NCI-H1092 treated with DMSO at 0.1 percent for 48 hours (cell line): ENCODE measurements at regions not wholly inside any gene's neighbourhood (a gene's known extent, or its start where the extent isn't known, plus 50 kb on each side); places are given as distances from the start of the nearest gene placed in this dataset.

ENCODE experiments used
- DNase-seq: peaks from one replicate; lab custom pipeline; 2025; lab: John Stamatoyannopoulos, UW

DNA sequence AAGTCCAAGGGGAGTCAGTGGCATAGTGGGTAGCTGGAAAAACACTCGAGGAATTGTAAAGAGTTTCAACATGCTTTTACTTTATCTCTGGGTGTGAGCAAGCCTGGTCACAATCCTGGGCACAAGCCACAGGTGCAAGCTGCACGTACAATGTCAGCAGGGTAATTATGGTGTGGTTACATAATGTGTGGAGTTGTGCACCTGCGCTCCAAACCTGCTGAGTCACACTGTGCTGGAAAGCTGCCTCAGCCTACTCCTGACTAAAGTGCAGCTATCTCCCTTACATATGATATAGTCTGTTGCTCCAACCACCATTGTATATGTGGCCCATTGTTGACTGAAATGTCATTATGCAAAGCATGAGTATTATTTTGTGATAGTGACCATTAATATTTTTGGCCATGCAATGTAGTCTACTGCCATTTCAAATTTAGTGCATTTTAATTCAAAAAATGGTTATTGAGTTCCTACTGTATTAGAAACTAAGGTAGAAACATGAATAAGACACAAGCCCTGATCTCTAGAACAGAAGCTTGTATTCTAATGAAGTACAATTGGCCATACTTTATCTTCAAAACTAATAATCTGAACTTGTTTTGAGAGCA, 160.9 kb upstream of the SLC30A5 start:
- no peak for DNase-seq

DNA sequence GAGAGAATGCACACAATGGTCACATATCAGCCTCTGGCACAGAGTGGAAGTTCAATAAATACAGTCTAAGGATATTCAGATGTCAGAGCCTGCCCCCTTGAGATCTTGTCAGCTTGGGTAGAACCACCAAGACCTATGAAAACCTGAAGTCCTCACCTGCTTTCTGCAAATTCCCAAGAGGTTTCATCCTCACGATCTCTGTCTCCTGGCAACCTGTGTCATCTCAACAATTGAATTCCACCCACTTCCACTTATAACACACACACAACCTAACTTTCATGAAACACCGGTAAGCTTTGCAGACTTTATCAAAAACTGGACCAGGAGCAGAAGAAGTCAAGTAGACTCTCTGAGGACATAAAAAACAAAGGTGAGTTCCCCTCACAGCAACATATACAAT, 151.6 kb upstream of the SLC30A5 start:
- no peak for DNase-seq

DNA sequence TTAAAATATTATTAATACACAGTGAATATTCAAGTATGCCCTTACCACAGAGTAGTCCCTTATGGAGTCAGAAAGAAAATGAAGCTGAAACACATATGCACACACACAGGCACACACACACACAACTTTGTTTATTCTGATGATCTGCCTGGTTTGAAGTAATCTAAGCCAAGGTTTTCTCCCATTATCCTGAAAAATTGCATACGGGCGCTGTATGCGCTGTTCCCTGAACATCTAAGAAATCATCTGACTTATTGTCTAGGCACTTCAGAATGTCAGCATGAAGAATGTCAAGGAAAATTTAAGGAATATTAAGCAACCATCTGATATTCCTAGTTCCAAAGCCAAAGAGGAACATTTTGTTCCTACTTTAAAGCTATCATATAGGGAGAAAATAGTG, 147.1 kb upstream of the SLC30A5 start:
- DNase-seq: no peak

DNA sequence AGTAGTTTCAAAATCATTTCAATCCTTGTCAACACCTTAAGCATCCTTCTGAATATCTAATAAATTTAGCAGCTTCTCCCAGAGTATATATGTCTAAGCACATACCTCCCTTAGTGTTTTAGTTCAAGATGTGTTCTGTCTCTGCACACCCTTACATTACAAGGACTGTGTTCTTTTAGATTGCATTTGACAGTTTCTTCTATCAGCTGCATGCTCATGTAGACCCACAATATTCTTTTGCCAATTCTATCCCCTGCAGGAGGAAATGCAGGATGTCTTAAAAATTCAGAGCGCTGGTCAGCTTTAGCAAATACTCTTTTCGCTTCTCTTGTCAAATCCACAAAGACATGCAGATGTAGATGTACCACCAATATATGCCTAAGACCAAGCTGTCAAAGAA, 145.8 kb upstream of the SLC30A5 start:
- DNase-seq: no peak

DNA sequence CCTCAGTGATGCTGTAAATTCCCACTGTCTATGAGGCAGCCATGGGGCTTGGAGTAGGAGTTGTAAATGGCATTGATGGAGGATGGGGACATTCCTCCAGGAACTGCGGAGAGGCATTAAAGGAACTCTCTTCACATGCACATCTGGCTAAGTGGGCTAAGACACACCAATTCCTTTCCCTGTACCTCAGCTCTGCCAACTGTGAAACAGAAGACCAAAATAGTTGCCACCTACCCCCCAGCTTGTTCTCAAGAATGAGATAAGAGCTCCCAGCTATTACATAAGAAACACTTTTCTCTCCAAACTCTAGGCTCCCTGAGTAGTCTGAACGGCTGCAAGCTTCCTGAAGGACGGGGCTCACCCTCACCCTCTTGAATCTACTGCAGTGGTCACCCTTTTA, 144.6 kb upstream of the SLC30A5 start:
- no peak for DNase-seq

DNA sequence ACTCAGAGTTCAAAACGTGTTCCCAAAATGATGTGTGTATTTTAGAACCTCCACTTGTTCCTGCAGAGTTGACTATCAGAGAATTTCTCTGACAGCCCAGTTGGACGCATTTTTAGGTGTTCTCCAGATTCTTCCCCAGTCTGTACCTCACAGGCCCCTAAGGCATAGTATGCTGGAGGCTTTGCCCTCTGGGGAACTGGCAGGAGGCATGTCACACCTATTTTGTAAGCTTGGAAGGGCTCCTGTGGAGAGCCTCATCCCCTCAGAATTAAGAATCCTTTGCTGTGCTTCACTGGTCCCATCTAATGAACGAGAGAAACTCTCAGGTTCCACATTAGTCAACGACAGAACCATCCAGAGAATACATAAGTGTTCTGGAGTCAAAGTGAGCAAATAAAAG, 144.1 kb upstream of the SLC30A5 start:
- no peak for DNase-seq

DNA sequence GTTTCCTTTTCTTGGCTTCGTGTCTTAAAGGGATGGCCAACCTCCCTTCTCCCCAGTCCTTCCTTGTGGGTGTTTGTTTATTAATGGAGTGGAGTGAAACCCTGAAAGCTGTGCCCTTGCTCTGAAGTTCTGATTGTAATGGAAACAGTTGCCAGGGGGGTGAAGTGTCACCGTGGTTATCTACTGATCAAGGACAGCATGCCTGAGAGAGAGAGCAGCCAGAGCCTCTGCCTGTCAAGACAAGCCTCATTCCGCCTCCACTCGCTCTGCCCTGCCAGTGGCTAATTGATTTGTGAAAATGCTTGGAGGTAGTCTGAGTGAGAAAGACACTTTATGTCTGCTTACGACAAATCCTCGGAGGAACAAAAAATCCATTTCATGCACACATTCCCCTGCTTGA, 143.7 kb upstream of the SLC30A5 start:
- no peak for DNase-seq

DNA sequence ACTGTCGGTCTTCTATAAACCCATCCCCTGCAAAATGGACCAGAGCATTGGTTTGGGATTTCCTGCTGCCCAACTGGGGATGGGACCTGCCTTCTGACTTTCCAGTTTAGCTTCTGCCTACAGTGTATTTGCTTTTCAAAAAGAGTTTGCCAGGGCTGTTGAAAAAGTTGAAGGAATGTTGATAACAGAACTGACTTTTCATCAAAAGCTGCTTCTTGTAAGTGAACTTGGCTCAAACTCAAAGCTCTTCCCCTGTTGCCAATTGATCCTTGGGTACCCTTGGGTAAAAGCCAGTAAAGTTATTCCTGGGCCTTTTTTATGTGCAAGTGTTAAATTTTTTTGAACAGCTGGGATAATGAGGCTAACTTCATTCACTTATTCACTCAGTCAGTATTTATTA, 142.9 kb upstream of the SLC30A5 start:
- no peak for DNase-seq

DNA sequence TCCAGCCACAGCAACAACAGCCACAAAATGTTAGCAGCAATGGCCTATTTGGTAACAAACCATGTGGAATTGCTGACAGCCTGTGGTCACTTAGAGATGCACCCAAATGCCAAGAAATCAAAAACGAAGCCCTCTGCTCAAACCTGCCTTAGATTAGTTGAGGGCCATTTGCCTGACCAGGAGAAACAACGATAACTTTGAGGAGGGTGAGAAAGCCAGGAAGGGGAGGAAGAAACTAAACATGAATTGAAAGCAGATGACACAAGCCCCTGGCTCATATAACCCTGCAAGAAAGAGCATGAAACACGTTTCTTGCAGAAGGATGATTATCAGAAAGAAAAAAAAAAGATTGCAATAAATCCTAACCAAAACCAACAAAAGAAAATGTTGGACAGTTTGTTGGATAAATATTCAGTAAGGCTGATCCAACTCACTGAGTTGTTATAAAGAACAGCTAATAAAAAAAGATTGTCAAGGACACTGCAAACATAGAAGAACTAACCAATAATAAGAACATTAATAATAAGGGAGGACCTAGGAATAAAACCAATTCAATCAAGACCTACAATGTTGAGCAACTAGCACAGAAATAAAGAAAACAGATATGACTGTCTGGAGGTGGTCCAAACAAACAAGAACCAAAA, 140.5 kb upstream of the SLC30A5 start:
- no peak for DNase-seq

DNA sequence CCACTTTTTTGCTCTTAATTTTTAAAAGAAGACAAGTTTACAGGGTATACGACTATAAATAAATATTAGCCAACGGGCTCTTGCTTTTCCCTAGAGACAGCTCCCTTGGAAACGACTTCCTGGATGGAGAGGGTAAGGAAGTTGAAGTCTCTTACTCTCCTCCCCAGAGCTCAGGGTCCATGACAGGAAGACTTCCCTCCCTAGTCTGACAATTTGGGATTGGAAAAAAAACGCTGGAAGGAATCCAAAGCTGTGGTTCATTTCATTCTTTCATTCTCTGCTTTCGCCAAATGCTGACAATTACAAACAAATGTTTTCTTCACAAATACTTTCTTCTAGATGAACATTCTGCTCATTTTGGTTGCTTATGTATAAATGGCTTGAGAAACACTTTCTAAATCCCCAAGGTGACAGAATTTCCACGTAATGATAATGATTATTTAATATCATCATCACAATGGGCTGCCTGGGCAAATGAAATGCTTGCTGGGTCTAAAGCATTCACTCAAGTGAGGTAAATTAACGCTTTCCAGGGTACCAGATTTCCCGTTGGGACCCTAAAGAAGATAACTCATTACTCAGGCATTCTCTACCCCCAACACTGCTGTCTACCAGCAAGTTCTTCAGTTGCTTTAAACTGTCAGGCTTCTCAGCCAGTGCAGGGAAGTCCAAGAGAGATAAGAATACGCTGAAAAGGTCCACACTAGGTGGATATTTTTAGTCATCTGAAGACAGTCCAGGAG, 139.8 kb upstream of the SLC30A5 start:
- DNase-seq: no peak

DNA sequence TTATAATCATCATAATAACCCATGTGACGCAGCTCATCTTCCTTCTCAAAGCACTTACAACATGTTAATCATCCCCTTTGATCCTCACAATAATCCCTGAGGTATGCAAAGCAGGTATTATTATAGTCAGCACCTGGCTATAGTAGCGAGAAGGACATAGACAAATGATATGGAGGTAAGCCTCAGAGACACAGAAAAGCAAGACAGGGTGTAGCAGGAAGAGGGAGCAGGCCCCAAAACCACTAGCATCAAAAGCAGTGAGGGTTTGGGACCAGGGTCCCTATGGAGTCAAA, 139.2 kb upstream of the SLC30A5 start:
- no peak for DNase-seq

DNA sequence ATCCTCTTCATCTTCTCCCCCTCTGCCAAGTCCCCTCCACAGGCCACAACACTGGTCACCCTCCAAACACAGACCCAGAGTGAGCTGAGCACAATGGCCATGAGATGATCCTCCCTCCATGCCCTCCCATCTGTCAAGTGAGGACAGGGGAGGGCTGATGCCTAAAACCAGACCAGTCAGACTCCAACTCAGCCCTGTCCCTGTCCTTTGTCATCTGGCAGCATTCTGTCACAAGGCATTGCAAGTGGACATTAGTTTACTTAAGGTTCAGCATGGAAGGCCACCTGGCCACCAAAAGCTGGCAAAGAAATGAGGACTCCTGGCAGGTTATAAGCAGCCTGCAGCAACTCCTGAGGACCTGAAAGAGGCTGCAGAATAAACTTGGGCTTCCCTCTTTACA, 136.2 kb upstream of the SLC30A5 start:
- no peak for DNase-seq

DNA sequence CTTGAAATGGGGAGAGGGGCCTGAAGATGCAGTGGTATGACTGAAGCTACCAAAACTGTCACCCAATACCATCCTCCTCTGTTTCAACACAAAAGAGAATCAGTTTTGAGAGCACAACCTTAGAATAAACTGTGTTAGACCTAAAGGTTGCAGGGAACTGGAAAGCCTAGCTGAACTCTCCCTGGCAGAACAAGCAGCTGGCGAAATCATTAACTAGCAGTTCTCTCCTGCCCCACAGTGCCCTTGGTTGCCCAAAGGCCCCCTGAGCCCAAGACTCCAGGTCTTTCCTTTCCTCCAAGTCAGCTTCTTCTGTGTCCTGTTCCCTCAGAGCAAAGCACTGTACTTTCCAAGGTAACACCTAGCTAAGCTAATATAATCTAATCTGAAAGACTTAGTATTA, 135.4 kb upstream of the SLC30A5 start:
- DNase-seq: no peak

DNA sequence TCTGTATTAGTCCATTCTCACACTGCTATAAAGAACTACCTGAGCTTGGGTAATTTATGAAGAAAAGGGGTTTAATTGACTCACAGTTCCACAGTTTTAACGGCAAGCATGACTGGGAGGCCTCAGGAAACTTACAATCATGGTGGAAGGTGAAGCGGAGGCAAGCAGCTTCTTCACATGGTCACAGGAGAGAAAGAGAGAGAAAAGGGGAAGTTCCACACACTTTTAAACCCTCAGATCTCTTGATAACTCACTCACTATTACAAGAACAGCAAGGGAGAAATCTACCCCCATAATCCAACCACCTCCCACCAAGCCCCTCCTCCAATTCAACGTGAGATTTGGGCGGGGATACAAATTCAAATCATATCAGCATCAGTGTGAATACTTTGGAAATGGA, 133.4 kb upstream of the SLC30A5 start:
- DNase-seq: no peak

DNA sequence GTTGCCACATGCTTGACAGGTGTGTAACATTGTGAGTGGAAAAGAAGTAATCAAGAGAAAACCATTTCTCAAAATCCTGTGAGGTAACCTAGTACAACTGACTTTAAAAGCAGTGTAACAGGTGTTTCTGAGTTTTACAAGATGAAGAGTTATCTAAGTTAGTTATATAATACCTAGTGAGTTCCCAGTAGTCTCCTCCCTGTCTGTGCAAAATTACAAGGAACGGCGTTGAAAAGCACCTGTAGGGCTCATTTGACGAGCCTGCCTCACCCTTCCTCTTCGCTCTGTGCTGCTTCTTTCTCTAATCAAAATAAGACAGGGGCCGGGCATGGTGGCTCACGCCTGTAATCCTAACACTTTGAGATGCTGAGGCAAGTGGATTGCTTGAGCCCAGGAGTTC, 132.9 kb upstream of the SLC30A5 start:
- no peak for DNase-seq

DNA sequence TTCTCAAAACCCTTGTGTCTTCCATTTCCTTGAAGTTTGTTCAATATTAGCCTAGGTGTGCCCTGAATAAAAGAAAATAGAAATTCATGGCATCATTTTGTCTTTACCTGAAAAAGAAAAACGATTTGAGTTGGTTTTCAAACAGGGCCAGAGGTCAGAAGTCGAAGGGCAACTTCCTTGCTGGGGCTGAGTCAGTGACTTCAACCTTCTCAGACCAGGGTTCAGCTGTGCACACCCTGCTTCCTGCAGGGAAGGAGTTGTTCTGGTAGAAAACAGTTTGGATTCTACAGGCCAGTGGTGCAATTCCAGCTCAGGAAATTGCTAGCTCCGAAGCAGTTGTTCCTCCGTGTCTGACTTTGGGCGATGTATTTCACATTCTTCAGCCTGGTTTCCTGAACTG, 132.1 kb upstream of the SLC30A5 start:
- DNase-seq: no peak

DNA sequence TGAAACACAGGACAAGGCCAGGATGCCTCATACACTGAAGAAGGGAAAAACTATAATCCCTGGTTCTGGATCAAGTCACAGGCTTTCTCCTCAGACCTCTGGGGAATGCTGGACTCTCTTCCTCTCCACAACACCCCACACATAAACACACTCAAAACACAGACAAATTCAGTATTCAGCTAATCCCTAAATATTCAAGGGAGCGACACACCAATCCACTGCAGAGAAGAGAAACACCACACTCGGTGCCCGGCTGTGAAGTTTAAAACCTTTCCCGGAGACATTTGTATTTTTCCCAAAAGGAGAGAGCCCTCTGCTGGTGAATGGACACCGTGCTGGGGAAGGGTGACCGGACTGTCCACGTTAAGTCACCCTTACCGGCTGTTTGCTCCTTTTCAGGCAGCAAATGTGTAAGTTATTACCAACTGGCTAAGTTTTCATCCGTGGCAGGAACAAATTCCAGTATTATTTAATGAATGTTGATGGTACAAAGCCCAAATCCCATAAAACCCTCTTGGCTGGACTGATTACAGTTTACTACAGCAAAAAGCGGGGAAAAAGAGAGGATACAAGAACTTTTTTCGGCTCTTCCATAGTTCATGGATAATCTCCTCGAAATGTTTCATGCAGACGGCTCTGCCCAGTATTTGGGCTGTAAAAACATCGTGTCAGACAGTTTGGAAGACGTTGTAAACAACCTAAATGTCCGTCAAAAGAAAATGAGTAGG, 130.9 kb upstream of the SLC30A5 start:
- DNase-seq: peak; percentile 37

DNA sequence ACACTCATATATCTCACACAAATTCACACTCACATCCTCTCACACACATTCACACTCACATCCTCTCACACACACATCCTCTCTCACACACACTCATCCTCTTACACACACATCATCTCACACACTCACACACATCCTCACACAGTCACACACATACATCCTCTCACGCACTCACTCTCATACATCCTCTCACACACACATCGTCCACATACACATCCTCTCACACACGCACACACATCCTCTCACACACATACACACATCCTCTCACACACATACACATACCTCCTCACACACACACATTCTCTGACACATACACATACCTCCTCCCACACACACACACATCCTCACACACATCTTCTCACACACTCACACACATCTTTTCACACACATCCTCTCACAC, 129.1 kb upstream of the SLC30A5 start:
- DNase-seq: no peak

DNA sequence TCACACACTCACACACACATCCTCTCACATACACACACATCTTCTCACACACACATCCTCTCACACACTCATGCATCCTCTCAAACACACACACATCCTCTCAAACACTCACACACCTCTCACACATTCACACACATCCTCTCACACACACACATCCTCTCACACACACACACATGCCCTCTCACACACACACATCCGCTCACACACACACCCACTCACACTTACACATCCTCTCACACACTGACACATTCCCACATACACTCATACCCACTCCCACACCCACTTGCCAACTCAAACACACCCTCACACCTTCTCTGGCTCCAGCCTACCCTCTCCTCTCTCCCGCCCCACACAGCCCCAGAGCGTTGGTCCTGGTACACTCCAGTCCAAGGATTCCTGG, 127.9 kb upstream of the SLC30A5 start:
- no peak for DNase-seq

DNA sequence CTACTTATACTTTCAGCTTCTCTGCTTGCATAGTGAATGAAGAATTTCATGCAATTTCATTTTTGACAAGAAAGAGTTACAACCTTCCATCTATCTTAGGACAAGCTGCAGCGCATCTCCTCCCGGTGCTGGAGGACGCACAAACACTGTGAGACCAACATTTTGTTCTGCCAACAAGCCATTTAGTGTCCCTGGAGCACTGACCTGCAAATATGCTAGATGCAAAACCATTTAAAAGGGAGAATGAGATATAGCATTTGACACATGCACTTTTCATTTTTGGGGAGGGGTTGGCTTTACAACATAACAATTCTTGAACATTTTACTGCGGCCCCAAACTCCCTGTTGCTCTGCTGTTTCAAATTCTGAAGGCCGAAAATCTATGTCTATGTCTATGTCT, 127.2 kb upstream of the SLC30A5 start:
- DNase-seq: no peak

DNA sequence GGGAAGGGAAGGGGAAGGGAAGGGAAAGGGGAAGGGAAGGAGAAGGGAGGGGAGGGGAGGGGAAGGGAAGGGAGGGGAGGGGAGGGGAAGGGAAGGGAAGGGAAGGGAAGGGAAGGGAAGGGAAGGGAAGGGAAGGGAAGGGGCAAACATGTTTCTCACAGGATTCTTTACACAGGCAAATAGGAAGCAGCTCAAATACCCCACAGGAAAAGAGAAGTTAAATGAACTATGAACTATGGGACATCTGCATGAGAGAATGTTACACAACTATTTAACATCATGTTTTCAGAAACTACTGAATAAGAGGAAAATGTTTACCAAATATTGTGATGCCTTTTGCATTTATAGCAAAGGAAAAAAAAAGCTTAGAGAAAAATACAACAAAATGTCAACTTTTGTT, 125.4 kb upstream of the SLC30A5 start:
- no peak for DNase-seq

DNA sequence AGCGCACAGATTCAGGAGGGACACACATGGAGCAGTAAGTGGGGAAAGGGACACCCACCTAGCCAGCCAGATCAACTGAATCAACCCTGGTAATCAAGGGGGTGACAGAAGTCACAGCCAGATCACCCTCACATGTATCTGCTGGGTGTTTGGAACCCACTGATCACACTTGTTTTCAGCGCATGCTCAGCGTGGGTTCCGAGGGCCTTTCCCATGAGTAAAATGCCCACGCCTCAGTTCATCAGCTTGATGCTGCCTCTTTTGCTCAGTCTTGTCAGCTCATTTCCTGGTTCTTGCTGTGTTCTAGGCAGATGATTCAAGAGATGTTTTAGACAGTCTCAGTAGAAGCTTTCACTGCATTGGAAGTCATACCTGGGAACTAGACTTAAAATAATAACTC, 123.2 kb upstream of the SLC30A5 start:
- DNase-seq: no peak

DNA sequence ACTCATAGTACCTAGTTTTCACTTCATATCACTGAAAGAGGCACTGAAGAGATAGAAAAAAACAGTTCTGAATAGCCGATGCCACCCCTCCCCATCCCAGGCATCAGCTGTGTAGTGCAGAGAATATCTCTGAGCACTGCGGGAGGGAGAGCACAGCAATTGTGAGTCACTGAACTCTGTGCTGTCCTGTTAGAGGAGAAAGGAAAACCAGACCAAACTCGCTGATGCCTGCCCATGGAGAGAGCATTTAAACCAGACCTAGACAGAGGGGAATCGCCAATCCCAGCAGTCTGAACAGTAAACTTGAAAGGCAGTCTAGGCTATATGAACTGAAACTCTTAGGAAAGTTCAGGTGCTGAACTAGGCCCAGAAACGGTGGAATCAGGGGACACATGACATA, 120.1 kb upstream of the SLC30A5 start:
- no peak for DNase-seq
